Fibroblast of the aortic adventitia (primary cell): ENCODE measurements at regions not wholly inside any gene's neighbourhood (a gene's known extent, or its start where the extent isn't known, plus 50 kb on each side); places are given as distances from the start of the nearest gene placed in this dataset.
A peak's percentile ranks its signal among the peaks of the same experiment; 100 is the strongest.

Experiments
- DNase-seq: peaks from one replicate; pipeline ENCODE4 v3.0.0-alpha.2; 2010; ENCODE audit warnings: low read depth
- H3K4me3 ChIP-seq: 2 replicates; pipeline ENCODE4 v1.5.1; 2011; ENCODE audit warnings: low read depth, mild to moderate bottlenecking, control low read depth, low read length, moderate library complexity
- CTCF ChIP-seq: IDR thresholded peaks from 2 replicates; pipeline ENCODE4 v1.5.1; 2011; ENCODE audit warnings: mild to moderate bottlenecking, low read length, control low read depth, inconsistent platforms; ENCODE audit not compliant: insufficient read depth

GRCh38 chr1:90579212-90579802 lies 137.8 kb downstream of the BARHL2 start:
- peak; percentile 63 for TF ChIP-seq CTCF
- DNase-seq = peak; percentile 50

GRCh38 chr1:90574692-90575370 lies 142.3 kb downstream of the BARHL2 start:
- DNase-seq = no peak

More at GRCh38 chr1:90579212-90579802, 137.8 kb downstream of the BARHL2 start:
- H3K4me3 ChIP-seq = no peak overlapping the region

GRCh38 chr1:90573736-90574135 lies 143.4 kb downstream of the BARHL2 start:
- no peak for TF ChIP-seq CTCF
- DNase-seq = no peak
- no peak overlapping the region for H3K4me3 ChIP-seq

More at GRCh38 chr1:90574692-90575370, 142.3 kb downstream of the BARHL2 start:
- H3K4me3 ChIP-seq = no peak overlapping the region
- TF ChIP-seq CTCF = no peak

GRCh38 chr1:90572446-90572845 lies 144.7 kb downstream of the BARHL2 start:
- no peak overlapping the region for H3K4me3 ChIP-seq
- no peak for DNase-seq

GRCh38 chr1:90568436-90568835 lies 148.7 kb downstream of the BARHL2 start:
- no peak for TF ChIP-seq CTCF
- H3K4me3 ChIP-seq = no peak overlapping the region

More at GRCh38 chr1:90572446-90572845, 144.7 kb downstream of the BARHL2 start:
- no peak for TF ChIP-seq CTCF

GRCh38 chr1:90564164-90564563 lies 152.9 kb downstream of the BARHL2 start:
- H3K4me3 ChIP-seq = no peak overlapping the region
- no peak for DNase-seq
- TF ChIP-seq CTCF = no peak

More at GRCh38 chr1:90568436-90568835, 148.7 kb downstream of the BARHL2 start:
- no peak for DNase-seq
